ENCODE measurements at regions not wholly inside any gene's neighbourhood (a gene's known extent, or its start where the extent isn't known, plus 50 kb on each side); places are given as distances from the start of the nearest gene placed in this dataset.
"Not testable (repeated sequence)": the region's sequence is repeated elsewhere in the genome, so short reads cannot be mapped to it uniquely, and the experiment has no call there.

DNA sequence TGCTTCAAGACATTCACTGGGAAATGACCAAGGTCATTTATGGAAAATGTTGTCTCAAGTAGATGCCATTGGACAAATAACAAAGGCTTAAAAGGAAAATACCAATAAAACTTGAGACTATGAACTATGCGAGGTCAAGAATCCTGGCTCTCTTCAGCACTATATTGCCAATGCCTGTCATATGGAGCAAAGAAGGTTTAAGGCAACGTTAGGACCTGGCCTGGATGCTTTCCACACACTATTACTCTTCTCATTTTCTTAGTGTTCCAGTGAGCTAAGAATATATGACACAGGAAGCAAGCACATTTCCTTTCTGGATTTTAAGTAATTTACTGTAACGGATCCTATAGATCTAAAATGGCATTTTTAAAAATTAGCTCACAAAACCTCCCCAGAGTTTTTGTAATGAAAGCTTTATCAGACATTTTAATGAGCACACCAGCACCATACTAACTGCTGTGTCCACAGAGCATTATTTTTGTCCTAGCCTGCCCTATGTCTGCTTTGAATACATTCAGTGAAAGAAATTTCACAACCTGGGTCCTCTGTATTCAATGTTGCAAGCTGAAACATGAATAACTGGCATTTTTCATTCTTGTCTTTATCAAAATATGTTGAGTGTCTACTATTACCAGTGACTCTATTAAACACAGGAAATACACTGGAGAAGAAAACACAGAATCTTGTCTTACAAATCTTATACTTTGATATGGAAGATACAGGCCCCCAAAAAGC is 315.6 kb downstream of the CETN3 start:
- intact Hi-C loops (cut with DNase I), result no loop called here
- no peak for DNase-seq

DNA sequence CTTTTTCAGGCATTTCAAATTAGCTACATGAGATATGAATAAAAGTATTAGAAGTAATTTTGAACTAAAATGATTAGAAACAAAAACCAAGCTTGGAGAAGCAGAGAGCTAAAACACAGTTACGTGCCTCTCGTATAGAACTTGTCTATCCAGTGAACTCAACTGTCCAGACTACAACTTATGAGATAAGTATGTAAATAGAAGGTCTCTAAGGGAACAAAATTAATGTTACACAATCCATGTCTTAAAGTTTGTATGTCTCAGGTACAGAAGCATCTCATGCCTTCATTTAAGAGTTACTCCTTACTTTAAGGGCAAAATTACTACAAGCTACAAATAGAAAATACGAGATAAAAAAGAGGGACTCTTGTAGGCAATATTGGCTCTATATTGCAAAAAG is 316.8 kb downstream of the CETN3 start:
- no peak for DNase-seq
- intact Hi-C loops (cut with DNase I), result no loop called here

- intact Hi-C loops (cut with DNase I), result no loop called here
- DNase-seq, result peak in 1 of 10 donors; percentile 10
Observed at GRCh38 chr5:90084342-90084741, 325.2 kb downstream of the CETN3 start.

GRCh38 chr5:90073026-90073570 is 336.5 kb downstream of the CETN3 start:
- DNase-seq, result peak in 1 of 10 donors; percentile 74
- intact Hi-C loops (cut with DNase I), result not testable (repeated sequence)

DNA sequence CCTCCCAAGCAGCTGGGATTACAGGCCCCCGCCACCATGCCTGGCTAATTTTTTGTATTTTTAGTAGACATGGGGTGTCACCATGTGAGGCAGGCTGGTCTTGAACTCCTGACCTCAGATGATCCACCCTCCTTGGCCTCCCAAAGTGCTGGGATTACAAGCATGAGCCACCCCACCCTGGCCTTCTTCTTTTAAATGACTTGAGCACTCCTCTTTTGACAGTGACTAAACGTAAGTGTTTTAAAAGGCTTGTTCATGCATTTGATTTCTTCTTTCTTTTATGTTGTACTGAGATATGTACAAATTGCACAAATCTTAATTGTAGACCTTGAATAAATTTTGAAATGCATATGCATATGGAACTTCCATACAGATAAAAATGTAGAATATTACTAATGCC is 337.9 kb downstream of the CETN3 start:
- DNase-seq, result no peak
- intact Hi-C loops (cut with DNase I), result no loop called here

DNA sequence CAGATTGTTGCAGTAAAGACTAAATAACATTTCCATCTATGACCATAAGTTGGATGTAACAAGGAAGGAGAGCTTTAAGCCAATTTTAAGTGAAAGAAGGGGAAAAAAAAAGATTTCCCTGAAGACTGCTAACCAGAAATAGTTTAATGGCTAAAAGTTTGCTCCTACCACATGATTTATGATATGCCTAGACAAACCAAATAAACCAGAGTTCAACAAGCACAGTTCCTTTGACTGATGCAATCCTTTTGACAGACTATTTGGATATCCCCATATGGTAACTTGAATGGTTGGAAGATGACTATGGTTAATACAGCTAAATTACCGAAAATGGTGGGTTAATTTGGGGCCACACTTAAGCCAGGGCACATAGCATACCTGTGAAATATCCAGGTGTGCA is 338.5 kb downstream of the CETN3 start:
- intact Hi-C loops (cut with DNase I), result no loop called here
- no peak for DNase-seq

DNA sequence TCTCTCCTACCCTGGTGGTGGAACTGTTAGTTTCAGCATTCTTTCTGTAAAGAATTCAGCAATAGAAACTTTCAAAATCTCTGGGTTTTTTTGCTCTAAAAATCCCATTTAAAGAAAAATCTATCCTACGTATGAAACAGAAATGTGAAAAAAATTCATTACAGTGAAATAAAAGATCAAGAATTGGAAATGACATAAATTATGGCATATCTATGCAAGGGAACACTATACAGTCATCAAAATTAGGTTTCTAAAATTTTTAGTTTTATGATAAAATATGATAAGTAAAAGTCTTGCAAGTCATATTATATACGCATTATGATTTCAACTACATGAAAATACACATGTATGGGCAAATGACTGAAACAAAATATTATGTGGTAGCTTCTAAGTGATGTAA is 342.6 kb downstream of the CETN3 start:
- DNase-seq, result no peak
- intact Hi-C loops (cut with DNase I), result no loop called here

GRCh38 chr5:90056911-90057705 is 352.4 kb downstream of the CETN3 start:
- peak in 2 of 10 donors; percentile 51 to 80 for DNase-seq
- intact Hi-C loops (cut with DNase I), result no loop called here

GRCh38 chr5:90055831-90056328 is 353.7 kb downstream of the CETN3 start:
- intact Hi-C loops (cut with DNase I), result no loop called here
- no peak for DNase-seq

GRCh38 chr5:90054612-90055011 is 354.9 kb downstream of the CETN3 start:
- intact Hi-C loops (cut with DNase I), result no loop called here
- no peak for DNase-seq

DNA sequence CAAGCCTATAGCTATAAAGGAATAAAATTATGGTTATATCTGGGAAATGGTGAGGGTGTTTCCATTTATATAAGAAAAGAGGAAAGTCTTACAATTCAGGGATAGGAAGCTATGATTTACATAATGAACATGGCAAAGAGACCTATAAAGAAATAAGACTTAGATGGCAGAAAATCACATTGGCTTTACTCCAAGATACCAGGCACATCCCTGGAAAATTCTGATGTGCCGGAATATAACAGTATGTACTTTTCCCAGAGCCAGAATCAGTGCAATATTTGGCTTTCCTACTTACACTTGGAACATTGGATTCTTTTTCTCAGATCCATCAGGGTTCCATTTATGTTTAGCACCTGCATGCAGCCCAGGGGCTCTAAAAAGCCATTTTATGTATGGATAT is 357.8 kb downstream of the CETN3 start:
- no peak for DNase-seq
- intact Hi-C loops (cut with DNase I), result no loop called here

- no peak for DNase-seq
Observed at GRCh38 chr5:90050103-90050502, 359.5 kb downstream of the CETN3 start.

DNA sequence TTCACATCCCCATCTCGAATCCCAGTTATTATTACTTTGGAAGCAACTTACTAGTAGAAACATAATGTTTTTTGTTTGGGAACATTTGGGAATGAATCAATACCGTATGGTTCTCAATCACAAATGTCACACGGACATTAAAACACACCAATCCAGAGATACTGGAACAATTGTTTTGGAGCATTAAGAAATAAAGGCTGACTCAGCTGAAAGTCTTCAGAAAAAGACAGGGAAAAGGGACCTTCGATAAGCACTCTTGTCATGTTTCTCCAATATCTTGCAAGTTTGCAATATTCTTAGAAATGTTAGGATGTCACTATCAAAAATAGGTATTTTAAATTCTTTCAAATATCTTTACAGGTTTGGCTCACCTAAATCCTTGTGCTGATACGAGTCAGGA is 362.4 kb downstream of the CETN3 start:
- intact Hi-C loops (cut with DNase I), result no loop called here
- DNase-seq, result no peak

More at GRCh38 chr5:90050103-90050502, 359.5 kb downstream of the CETN3 start:
- intact Hi-C loops (cut with DNase I), result no loop called here

DNA sequence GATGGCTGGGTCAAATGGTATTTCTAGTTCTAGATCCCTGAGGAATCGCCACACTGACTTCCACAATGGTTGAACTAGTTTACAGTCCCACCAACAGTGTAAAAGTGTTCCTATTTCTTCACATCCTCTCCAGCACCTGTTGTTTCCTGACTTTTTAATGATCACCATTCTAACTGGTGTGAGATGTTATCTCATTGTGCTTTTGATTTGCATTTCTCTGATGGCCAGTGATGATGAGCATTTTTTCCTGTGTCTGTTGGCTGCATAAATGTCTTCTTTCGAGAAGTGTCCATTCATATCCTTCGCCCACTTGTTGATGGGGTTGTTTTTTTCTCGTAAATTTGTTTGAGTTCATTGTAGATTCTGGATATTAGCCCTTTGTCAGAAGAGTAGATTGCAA is 369.5 kb downstream of the CETN3 start:
- intact Hi-C loops (cut with DNase I); DNase-seq: not testable (repeated sequence)

DNA sequence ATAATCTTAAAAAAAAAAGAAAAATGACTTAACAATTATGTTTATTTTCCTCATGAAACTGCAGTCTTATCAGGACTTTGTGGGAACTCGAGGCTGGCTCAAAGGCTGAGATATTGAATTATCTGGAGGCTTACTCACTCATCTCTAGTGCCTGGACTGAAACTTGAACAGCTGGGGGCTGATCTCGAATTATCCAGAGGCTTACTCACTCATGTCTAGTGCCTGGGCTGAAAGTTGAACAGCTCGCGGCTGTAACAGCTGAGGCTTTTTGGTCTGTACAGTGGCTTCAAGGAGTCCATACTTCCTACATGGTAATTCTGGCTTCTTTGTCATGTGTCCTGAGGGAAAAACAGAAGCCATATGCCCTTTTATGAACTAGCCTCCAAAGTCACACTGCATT is 371.9 kb downstream of the CETN3 start:
- intact Hi-C loops (cut with DNase I), result no loop called here
- no peak for DNase-seq

DNA sequence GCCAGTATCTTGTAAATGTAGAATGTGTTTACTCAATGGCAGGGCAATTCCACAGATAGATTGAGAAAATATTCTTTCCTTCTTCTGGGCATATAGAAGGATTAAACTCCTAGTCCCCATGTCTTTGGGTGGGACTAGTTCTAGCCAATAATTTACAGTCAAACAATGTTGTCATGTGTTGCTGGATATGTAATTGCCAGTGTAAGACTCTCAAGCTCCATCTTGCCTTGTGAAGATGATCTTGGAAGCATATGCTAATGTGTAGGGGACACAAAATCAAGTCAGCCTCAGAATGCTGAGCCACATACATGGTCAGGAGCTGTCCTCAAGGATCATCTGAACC is 386.9 kb downstream of the CETN3 start:
- no peak for DNase-seq
- intact Hi-C loops (cut with DNase I), result no loop called here

DNA sequence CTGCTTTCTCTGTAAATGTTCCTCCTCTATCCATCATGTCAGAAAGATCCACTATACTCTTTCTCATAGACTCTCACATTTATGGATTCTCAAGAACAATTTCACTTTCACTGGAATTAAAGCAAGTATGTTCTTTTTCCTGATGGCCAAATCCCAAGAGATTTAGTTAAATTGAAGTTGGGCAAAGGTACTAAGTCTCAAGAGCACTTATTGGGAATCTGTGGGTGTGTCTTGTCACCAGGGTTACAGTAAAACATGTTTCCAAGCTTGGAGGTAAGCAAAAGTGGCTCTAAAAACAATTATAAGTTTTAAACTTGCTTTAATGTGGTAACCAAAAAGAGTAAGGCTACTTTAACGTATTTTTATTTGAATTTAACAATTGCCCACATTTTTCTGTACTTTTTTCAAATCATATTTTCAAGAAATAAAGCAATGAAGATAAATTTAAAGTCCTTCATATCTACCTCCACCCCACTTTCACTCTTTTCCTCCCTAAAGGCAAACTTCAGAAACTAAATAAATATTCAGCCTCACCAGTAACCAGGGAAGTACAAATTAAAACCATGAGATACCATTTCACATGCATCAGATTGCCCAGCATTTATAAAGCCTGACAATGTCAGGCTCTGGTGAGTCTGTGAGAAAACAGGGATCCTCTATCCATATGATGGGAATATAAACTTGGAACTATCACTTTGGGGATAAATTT is 387.4 kb downstream of the CETN3 start:
- DNase-seq, result no peak
- intact Hi-C loops (cut with DNase I), result no loop called here

DNA sequence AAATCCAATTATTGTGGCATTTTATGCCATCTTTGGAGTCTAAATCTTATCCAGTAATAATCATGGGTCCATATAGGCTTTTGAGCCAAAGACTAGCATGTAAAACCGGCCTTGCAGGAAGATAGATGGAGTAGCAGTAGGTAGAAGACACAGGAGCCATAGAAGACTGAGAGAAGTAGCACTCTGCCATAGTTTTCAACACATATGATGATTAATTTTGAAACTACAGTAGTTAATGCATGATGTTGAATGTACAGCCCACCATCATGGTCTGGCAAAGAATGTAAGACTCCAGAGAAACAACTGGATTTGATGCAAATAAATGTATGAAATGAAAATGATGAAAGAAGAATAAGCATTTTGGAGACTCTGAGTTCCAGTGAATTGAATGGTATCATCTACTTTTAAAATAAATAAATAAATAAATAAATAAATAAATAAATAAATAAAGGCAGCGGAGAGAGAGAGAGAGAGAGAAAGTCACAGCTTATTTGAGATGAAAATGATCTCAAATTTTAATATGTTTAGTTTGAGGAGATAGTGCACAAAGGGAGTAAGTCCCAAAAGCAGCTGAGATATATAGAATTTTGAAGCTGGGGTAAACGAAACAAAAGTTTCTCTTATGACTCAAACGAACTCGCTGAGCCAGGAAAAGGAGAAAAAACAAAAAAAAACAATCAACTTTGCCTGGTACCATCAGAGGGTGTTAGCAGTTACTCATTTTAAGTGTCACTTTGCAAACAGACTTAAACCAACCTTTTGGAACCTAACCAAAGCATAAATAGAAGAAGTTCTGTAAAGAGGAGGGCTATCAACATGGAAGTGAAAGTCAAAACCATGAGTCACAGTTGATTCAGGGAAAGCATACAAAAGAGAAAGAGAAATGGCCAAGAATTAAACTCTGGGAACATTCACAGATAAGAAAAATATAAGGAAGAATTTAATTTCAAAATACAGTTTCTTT is 388.7 kb downstream of the CETN3 start:
- DNase-seq, result no peak
- intact Hi-C loops (cut with DNase I), result no loop called here

DNA sequence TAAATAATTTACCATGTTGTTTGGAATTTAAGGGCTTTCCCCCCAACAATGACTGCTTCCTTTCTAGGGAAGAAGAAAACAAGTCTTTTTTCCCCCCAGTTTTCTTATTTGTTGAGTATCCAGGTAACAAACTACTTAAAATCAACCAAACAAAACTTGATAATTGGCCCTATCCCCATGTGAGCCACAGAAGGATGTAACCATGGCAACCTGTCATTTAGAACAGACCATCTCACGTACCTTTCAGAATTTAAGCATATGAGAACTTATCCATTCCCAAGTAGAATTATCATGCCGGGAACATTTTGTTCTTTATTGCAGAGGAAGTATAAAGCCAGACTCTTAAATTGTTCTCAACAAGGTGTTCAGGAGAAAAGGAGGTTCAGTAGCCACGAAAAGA is 392.3 kb downstream of the CETN3 start:
- intact Hi-C loops (cut with DNase I), result no loop called here
- DNase-seq, result no peak

GRCh38 chr5:90015584-90016018 is 394.0 kb downstream of the CETN3 start:
- intact Hi-C loops (cut with DNase I), result no loop called here
- DNase-seq, result no peak

Measured in posterior cingulate gyrus (tissue), 11 donors.